ENCODE measurements at regions not wholly inside any gene's neighbourhood (a gene's known extent, or its start where the extent isn't known, plus 50 kb on each side); places are given as distances from the start of the nearest gene placed in this dataset.

GRCh38 chr5:116764941-116765340 is 190.3 kb upstream of the SEMA6A start:
- TF ChIP-seq CTCF (IDR thresholded peaks at IDR 0.05) (no peak), POLR2A (IDR thresholded peaks at IDR 0.05) (no peak), EP300 (IDR thresholded peaks at IDR 0.05) (no peak)
